ENCODE measurements at regions not wholly inside any gene's neighbourhood (a gene's known extent, or its start where the extent isn't known, plus 50 kb on each side); places are given as distances from the start of the nearest gene placed in this dataset.

DNA sequence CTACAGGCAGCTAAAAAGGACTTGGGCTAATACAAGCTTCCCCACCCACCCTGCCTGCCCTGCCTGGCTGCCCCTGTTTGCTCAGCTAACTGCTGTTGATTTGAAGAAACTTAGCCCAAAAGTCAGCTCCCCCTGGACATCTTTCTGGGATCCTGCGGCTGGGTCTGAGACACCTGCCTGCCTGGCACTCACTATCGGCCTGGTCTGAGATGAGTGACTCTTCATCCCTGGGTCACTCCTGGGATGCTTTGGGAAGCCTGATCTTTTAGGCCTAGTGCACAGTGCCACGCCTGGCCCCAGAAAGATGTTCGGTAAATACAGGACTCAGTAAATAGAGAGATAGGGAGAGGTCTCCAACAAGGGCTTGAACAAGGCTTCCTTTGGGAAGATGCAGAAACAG lies 211.3 kb upstream of the DIO3 start:
- Mint-ChIP-seq H3K4me3 (no peak overlapping the region), H3K27ac (no peak overlapping the region), H3K4me1 (ENCODE audit: low read depth) (no peaks in the 10 kb centered on the region), H3K9me3 (peaks cover 5 to 6% of the 10 kb centered on the region in 2 donors), H3K36me3 (ENCODE audit: insufficient read depth in 2 of 2) (peaks cover 0 to 2% of the 10 kb centered on the region in 2 donors), H3K27me3 (ENCODE audit: low read depth) (no peaks in the 10 kb centered on the region)
- DNase-seq: no peak
- ATAC-seq (replicated peaks in 1 of 2): no peak

DNA sequence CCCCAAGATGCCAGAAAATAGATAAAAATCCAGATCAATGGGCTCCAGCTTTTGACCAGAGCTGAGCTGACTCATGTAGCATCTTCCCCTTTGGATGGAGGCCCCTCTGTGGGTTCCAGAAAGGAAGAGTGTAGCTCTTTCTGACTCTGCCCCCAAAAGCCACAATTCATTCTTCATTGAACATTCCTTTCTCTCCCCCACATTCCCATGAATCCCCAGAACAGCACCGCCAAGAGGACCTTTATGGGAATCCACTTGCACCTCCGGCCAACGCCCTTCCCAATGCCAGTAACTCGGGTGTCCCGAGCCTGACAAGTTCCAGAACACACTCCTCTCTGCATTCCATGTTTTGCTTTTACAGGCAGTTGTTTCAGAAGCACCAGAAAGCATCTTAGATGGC lies 210.6 kb upstream of the DIO3 start:
- Mint-ChIP-seq H3K4me3 (no peak overlapping the region), H3K27ac (no peak overlapping the region), H3K27me3 (ENCODE audit: low read depth) (no peaks in the 10 kb centered on the region), H3K9me3 (peaks cover 7 to 8% of the 10 kb centered on the region in 2 donors), H3K36me3 (ENCODE audit: insufficient read depth in 2 of 2) (peaks cover 0 to 2% of the 10 kb centered on the region in 2 donors), H3K4me1 (ENCODE audit: low read depth) (no peaks in the 10 kb centered on the region)
- no peak for ATAC-seq (replicated peaks in 1 of 2)
- DNase-seq: no peak

DNA sequence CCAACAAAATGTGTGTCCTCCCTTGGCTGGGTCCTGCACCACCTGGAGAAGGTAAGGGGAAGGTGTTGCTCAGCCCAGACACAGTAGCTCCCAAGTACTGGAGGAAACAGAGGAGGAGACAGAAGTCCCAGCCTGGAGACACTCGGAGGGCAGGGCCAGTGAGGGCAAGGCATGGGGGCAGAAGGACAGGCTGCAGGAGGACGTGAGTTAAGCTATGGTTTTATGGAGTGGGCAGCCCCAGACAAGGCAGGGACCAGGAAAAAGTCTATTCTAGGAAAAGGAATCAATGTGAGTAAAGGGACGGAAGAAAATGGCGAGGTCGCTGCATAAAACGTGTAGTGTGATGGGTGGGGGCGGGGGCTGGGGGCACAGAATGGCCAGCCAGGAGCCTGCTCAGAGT lies 210.1 kb upstream of the DIO3 start:
- Mint-ChIP-seq H3K9me3 (peaks cover 8 to 9% of the 10 kb centered on the region in 2 donors), H3K36me3 (ENCODE audit: insufficient read depth in 2 of 2) (peaks cover 0 to 2% of the 10 kb centered on the region in 2 donors), H3K27me3 (ENCODE audit: low read depth) (no peaks in the 10 kb centered on the region), H3K4me3 (no peak overlapping the region), H3K4me1 (ENCODE audit: low read depth) (no peaks in the 10 kb centered on the region), H3K27ac (no peak overlapping the region)
- no peak for DNase-seq
- no peak for ATAC-seq (replicated peaks in 1 of 2)

DNA sequence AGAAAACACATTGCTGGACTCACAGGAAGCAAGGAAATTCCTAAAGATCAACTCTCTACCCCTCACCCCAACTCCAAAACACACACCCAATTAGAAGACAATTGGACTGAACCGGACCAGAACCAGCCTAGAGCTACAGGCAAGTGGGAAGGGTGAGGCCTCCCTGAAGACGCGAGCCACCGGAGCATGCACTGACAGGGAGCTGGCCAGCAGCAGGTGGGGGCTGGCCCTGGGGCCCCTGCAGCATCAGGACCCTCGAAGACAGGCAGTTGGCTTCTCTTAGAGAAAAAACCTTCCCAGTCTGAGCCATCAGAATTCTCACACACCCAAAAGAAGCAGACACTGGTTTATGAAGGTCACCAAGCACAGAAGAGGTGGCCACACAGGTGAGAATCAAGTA lies 209.5 kb upstream of the DIO3 start:
- H3K4me3 Mint-ChIP-seq: no peak overlapping the region
- H3K9me3 Mint-ChIP-seq: peaks cover 9% of the 10 kb centered on the region in 2 donors
- peaks cover 0 to 2% of the 10 kb centered on the region in 2 donors for H3K36me3 Mint-ChIP-seq (ENCODE audit: insufficient read depth in 2 of 2)
- ATAC-seq (replicated peaks in 1 of 2) (no peak), DNase-seq (no peak)
- no peaks in the 10 kb centered on the region for H3K27me3 Mint-ChIP-seq (ENCODE audit: low read depth)
- H3K27ac Mint-ChIP-seq: no peak overlapping the region
- no peaks in the 10 kb centered on the region for H3K4me1 Mint-ChIP-seq (ENCODE audit: low read depth)

- Mint-ChIP-seq H3K4me1 (ENCODE audit: low read depth) (no peaks in the 10 kb centered on the region), H3K9me3 (peaks cover 9% of the 10 kb centered on the region in 2 donors), H3K27ac (no peak overlapping the region), H3K4me3 (no peak overlapping the region), H3K36me3 (ENCODE audit: insufficient read depth in 2 of 2) (peaks cover 0 to 2% of the 10 kb centered on the region in 2 donors), H3K27me3 (ENCODE audit: low read depth) (no peaks in the 10 kb centered on the region)
- no peak for ATAC-seq (replicated peaks in 1 of 2)
- DNase-seq: no peak
These were observed 208.7 kb upstream of the DIO3 start for GRCh38 chr14:101352567-101352966.

GRCh38 chr14:101353422-101353821 lies 207.9 kb upstream of the DIO3 start:
- Mint-ChIP-seq H3K9me3 (peaks cover 7 to 9% of the 10 kb centered on the region in 2 donors), H3K27me3 (ENCODE audit: low read depth) (peaks cover under 1% of the 10 kb centered on the region), H3K27ac (no peak overlapping the region), H3K36me3 (ENCODE audit: insufficient read depth in 2 of 2) (peaks cover 0 to 2% of the 10 kb centered on the region in 2 donors), H3K4me1 (ENCODE audit: low read depth) (no peaks in the 10 kb centered on the region), H3K4me3 (no peak overlapping the region)
- DNase-seq: no peak
- no peak for ATAC-seq (replicated peaks in 1 of 2)

DNA sequence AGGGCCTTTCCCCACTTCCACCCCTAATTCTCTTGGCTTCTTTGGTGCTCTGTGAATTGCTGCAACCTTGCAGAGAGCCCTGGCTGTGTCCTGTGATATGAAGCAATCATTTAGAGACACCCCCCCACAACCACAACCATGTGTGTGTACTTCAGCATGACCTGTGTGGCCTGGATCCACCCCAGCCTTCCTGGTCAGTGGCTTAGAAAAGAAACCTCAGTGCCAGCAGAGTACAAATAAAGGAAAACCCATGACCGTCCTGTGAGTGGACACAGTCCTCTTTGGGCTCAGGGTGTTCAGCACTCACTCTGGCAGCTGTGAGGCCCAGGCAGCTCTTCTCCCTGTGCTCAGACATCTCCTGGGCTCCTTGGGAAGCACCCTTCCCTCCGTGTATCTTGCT lies 206.6 kb upstream of the DIO3 start:
- peaks cover 7 to 9% of the 10 kb centered on the region in 2 donors for H3K9me3 Mint-ChIP-seq
- H3K27me3 Mint-ChIP-seq (ENCODE audit: low read depth): peaks cover 10% of the 10 kb centered on the region
- H3K36me3 Mint-ChIP-seq (ENCODE audit: insufficient read depth in 2 of 2): peaks cover 0 to 2% of the 10 kb centered on the region in 2 donors
- DNase-seq (no peak), ATAC-seq (replicated peaks in 1 of 2) (no peak)
- no peaks in the 10 kb centered on the region for H3K4me1 Mint-ChIP-seq (ENCODE audit: low read depth)
- no peak overlapping the region for H3K27ac Mint-ChIP-seq
- H3K4me3 Mint-ChIP-seq: no peak overlapping the region

- no peak for DNase-seq
- ATAC-seq (replicated peaks in 1 of 2): no peak
- H3K4me3 Mint-ChIP-seq: no peak overlapping the region
- H3K36me3 Mint-ChIP-seq (ENCODE audit: insufficient read depth in 2 of 2): peaks cover 0 to 2% of the 10 kb centered on the region in 2 donors
- peaks cover 7 to 9% of the 10 kb centered on the region in 2 donors for H3K9me3 Mint-ChIP-seq
- no peaks in the 10 kb centered on the region for H3K4me1 Mint-ChIP-seq (ENCODE audit: low read depth)
- H3K27ac Mint-ChIP-seq: no peak overlapping the region
- H3K27me3 Mint-ChIP-seq (ENCODE audit: low read depth): peaks cover 10% of the 10 kb centered on the region
These were observed 206.0 kb upstream of the DIO3 start for GRCh38 chr14:101355284-101355683.

GRCh38 chr14:101357038-101357437 lies 204.3 kb upstream of the DIO3 start:
- DNase-seq (no peak), ATAC-seq (replicated peaks in 1 of 2) (no peak)
- H3K4me1 Mint-ChIP-seq (ENCODE audit: low read depth): no peaks in the 10 kb centered on the region
- H3K4me3 Mint-ChIP-seq: no peak overlapping the region
- peaks cover 7 to 9% of the 10 kb centered on the region in 2 donors for H3K9me3 Mint-ChIP-seq
- no peak overlapping the region for H3K27ac Mint-ChIP-seq
- peaks cover 0 to 2% of the 10 kb centered on the region in 2 donors for H3K36me3 Mint-ChIP-seq (ENCODE audit: insufficient read depth in 2 of 2)
- H3K27me3 Mint-ChIP-seq (ENCODE audit: low read depth): peaks cover 10% of the 10 kb centered on the region

DNA sequence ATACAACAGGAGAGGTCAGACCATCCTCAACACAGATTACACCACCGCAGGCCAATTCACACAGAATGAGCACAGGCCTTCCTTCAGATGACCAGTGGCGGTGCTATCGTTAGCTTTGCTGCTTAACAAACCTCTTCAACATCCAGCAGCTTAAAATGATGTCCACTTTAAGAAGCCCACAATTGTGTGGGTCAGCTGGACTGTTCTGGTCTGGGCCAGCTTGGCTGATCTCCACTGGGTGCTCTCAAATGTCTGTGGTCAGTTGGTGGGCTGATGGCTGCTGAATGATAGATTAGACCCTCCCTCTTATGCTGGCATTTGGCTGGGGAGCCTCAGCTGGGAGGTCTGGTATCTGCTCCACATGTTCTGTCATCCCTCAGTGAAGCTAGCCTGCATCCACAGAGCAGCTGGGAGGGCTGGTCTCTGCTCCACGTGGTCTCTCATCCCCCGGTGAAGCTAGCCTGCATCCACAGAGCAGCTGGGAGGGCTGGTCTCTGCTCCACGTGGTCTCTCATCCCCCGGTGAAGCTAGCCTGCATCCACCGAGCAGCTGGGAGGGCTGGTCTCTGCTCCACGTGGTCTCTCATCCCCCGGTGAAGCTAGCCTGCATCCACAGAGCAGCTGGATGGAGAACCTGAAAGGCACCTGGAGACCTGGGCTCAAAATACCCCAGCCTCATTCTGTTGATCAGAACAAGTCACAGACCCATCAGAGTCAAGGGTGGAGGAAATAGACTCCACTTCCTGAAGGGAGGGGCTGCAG lies 203.6 kb upstream of the DIO3 start:
- H3K36me3 Mint-ChIP-seq (ENCODE audit: insufficient read depth in 2 of 2): peaks cover 0 to 2% of the 10 kb centered on the region in 2 donors
- H3K4me3 Mint-ChIP-seq: no peak overlapping the region
- DNase-seq (no peak), ATAC-seq (replicated peaks in 1 of 2) (no peak)
- H3K9me3 Mint-ChIP-seq: peaks cover 7 to 9% of the 10 kb centered on the region in 2 donors
- H3K4me1 Mint-ChIP-seq (ENCODE audit: low read depth): no peaks in the 10 kb centered on the region
- peaks cover 12% of the 10 kb centered on the region for H3K27me3 Mint-ChIP-seq (ENCODE audit: low read depth)
- no peak overlapping the region for H3K27ac Mint-ChIP-seq

- H3K4me1 Mint-ChIP-seq (ENCODE audit: low read depth): no peaks in the 10 kb centered on the region
- DNase-seq (no peak), ATAC-seq (replicated peaks in 1 of 2) (no peak)
- H3K36me3 Mint-ChIP-seq (ENCODE audit: insufficient read depth in 2 of 2): peaks cover 0 to 2% of the 10 kb centered on the region in 2 donors
- no peak overlapping the region for H3K4me3 Mint-ChIP-seq
- no peak overlapping the region for H3K27ac Mint-ChIP-seq
- peaks cover 7 to 8% of the 10 kb centered on the region in 2 donors for H3K9me3 Mint-ChIP-seq
- H3K27me3 Mint-ChIP-seq (ENCODE audit: low read depth): peaks cover 20% of the 10 kb centered on the region
These were observed 202.8 kb upstream of the DIO3 start for GRCh38 chr14:101358320-101359125.

DNA sequence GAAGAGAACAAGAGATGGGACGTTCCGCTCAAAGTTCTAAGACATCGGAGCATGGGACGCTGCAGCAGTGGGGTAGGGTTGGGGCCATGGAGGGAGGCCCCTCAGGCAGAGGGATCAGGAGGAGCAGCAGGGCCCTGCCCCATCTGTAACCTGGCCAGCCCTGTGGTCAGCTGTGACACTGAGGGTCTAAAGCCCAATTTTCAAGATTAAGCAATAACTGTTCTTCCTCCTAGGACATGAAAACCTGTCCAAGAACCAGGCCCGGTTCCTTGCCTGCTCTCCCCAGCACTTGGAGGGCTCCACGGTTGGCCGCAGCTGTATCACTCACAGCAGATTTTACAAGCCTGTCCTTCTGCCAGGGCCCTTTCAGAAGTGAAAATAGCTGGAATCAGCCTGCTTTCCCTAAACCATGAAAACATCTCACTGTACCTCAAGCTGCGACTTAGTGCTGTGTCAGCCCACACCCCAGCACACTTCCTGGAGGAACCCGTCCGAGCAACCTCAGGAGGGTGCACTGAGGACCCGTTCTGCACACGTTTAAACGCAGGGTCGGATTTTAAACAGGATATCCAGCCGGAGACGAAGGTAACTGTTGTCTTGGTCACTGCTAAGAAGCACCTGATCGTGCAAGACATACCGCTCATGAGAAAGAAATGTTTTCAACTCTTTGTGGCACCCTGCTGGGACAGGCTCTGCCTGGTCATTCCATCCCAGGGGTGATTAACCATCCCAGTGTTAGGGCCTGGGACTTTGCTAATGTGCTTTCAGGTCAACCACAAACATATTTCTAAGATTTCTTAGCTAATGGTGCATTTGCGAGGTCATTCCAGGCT lies 201.9 kb upstream of the DIO3 start:
- ATAC-seq (replicated peaks in 1 of 2) (no peak), DNase-seq (no peak)
- Mint-ChIP-seq H3K4me3 (no peak overlapping the region), H3K4me1 (ENCODE audit: low read depth) (no peaks in the 10 kb centered on the region), H3K27me3 (ENCODE audit: low read depth) (peaks cover 27% of the 10 kb centered on the region), H3K36me3 (ENCODE audit: insufficient read depth in 2 of 2) (peaks cover 0 to 2% of the 10 kb centered on the region in 2 donors), H3K9me3 (peaks cover 5% of the 10 kb centered on the region in 2 donors), H3K27ac (no peak overlapping the region)

Measured in activated T-cell treated with anti-CD3 and anti-CD28 coated beads, Interleukin-2, amount 50 U/mL, for 72 hours (primary cell).